Transverse colon (tissue), 4 donors: ENCODE measurements at regions not wholly inside any gene's neighbourhood (a gene's known extent, or its start where the extent isn't known, plus 50 kb on each side); places are given as distances from the start of the nearest gene placed in this dataset.

ENCODE experiments used
- EP300 ChIP-seq: sonication (generic); formaldehyde crosslinking; IDR thresholded peaks from one replicate; pipeline ENCODE4 v1.6.1; 2017; ENCODE audit warnings: antibody characterized with exemption, low read depth
- POLR2A ChIP-seq: fragments of 450-650 bp; IDR thresholded peaks from one replicate; pipeline ENCODE4 v1.6.1; 2016; ENCODE audit warnings: antibody characterized with exemption, mild to moderate bottlenecking, moderate library complexity
- POLR2AphosphoS5 ChIP-seq, 3 donors: sonication (generic); formaldehyde crosslinking; IDR thresholded peaks; one replicate each; pipeline ENCODE4 v1.6.1; 2016; ENCODE audit warnings: antibody characterized with exemption in 3 of 3
- TF ChIP-seq, protein P1 (sequence below), 5 experiments: fragments of 200-600 bp in 3 of 5; fragments of 450-650 bp in 2 of 5; sonication (generic) in 3 of 5; IDR thresholded peaks; 1 replicate in 2 of 5; 2 replicates in 3 of 5; pipeline ENCODE4 v1.5.1; 2016 to 2017; ENCODE audit warnings: antibody characterized with exemption in 5 of 5, inconsistent platforms in 3 of 5, mild to moderate bottlenecking in 2 of 5, moderate library complexity in 1 of 5

DNA sequence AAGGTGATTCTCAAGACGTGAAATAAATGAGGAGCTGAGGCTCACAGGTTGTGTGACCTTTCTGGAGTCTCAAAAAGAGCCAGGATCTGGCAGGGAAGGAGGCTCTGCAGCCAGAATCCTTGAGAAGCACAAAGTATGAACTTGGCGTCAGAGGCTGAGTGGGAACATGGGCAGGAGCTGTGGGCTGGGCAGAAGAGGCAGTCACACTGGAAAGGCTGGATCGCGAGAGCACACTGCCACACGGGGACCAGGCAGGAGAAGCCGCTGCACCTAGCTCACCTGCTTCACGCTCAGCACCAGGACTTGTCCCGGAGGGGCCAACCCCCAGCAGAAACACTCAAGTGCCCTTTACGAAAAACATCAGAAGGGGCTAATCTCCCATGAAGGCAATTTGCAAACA lies 535.0 kb downstream of the TNS3 start:
- TF ChIP-seq POLR2AphosphoS5 (IDR thresholded peaks at IDR 0.05), result no peak
- TF ChIP-seq, protein P1, sequence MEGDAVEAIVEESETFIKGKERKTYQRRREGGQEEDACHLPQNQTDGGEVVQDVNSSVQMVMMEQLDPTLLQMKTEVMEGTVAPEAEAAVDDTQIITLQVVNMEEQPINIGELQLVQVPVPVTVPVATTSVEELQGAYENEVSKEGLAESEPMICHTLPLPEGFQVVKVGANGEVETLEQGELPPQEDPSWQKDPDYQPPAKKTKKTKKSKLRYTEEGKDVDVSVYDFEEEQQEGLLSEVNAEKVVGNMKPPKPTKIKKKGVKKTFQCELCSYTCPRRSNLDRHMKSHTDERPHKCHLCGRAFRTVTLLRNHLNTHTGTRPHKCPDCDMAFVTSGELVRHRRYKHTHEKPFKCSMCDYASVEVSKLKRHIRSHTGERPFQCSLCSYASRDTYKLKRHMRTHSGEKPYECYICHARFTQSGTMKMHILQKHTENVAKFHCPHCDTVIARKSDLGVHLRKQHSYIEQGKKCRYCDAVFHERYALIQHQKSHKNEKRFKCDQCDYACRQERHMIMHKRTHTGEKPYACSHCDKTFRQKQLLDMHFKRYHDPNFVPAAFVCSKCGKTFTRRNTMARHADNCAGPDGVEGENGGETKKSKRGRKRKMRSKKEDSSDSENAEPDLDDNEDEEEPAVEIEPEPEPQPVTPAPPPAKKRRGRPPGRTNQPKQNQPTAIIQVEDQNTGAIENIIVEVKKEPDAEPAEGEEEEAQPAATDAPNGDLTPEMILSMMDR (IDR thresholded peaks at IDR 0.05), result no peak
- no peak for TF ChIP-seq POLR2A
- no peak for TF ChIP-seq EP300
